ENCODE measurements at regions not wholly inside any gene's neighbourhood (a gene's known extent, or its start where the extent isn't known, plus 50 kb on each side); places are given as distances from the start of the nearest gene placed in this dataset.

GRCh38 chr9:38144421-38144820 is 75.4 kb upstream of the SHB start:
- TF ChIP-seq POLR2A (IDR thresholded peaks at IDR 0.05) (no peak), CTCF (IDR thresholded peaks at IDR 0.05) (no peak)
